ENCODE measurements at regions not wholly inside any gene's neighbourhood (a gene's known extent, or its start where the extent isn't known, plus 50 kb on each side); places are given as distances from the start of the nearest gene placed in this dataset.

DNA sequence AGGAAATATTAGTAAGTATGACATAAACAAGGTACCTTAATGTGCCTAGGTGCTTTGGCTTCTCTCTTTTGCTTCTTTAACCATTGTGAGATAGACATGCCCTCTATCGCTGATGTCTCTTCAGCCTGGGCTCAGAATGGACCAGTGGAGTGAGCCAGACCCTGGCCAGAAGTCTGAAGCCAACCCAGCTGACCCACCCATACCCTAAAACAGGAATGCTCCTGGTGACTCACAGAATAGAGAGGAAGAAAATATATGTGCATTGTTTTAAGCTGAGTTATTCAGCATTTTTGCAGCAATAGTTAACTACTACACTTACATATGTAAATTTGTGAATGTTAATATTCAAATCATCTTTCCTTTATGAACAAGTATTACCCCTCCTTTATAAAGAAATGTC is 167.5 kb upstream of the PCDH10 start:
- Histone ChIP-seq H3K4me1 (no peaks in the 10 kb centered on the region), H3K27me3 (no peaks in the 10 kb centered on the region), H3K27ac (no peak overlapping the region), H3K9me3 (no peaks in the 10 kb centered on the region), H3K36me3 (no peaks in the 10 kb centered on the region), H3K4me3 (no peak overlapping the region), H3K9ac (ENCODE audit: low read depth in 2 of 2, low read length in 2 of 2) (no peak overlapping the region)
- DNase-seq: no peak
- intact Hi-C loops (cut with DNase I): no loop called here
- TF ChIP-seq, protein P1, sequence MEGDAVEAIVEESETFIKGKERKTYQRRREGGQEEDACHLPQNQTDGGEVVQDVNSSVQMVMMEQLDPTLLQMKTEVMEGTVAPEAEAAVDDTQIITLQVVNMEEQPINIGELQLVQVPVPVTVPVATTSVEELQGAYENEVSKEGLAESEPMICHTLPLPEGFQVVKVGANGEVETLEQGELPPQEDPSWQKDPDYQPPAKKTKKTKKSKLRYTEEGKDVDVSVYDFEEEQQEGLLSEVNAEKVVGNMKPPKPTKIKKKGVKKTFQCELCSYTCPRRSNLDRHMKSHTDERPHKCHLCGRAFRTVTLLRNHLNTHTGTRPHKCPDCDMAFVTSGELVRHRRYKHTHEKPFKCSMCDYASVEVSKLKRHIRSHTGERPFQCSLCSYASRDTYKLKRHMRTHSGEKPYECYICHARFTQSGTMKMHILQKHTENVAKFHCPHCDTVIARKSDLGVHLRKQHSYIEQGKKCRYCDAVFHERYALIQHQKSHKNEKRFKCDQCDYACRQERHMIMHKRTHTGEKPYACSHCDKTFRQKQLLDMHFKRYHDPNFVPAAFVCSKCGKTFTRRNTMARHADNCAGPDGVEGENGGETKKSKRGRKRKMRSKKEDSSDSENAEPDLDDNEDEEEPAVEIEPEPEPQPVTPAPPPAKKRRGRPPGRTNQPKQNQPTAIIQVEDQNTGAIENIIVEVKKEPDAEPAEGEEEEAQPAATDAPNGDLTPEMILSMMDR (IDR thresholded peaks at IDR 0.05): no peak

DNA sequence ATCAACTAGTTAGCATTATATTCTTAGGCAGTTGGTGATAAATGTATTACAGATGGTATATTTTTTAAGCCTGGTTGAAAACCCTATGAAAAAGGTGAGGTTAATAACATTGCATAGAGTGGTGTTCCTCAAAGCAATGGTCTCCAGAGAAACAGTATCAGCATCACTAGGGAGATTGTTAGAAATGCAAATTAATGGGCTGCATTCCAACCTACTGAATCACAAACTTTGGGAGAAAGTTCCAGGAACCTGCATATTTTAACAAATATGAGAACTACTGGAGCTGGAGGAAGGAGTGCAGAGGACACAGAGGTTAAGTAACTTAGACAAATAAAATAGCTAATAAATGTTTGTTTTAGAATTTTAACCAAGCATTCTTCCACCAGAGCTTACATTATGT is 166.9 kb upstream of the PCDH10 start:
- H3K4me3 ChIP-seq: no peak overlapping the region
- no peaks in the 10 kb centered on the region for H3K9me3 ChIP-seq
- H3K27ac ChIP-seq: no peak overlapping the region
- no peaks in the 10 kb centered on the region for H3K4me1 ChIP-seq
- no peak overlapping the region for H3K9ac ChIP-seq (ENCODE audit: low read depth in 2 of 2, low read length in 2 of 2)
- no peak for DNase-seq
- intact Hi-C loops (cut with DNase I): no loop called here
- no peaks in the 10 kb centered on the region for H3K36me3 ChIP-seq
- H3K27me3 ChIP-seq: no peaks in the 10 kb centered on the region
- TF ChIP-seq, protein P1 (IDR thresholded peaks at IDR 0.05): no peak

DNA sequence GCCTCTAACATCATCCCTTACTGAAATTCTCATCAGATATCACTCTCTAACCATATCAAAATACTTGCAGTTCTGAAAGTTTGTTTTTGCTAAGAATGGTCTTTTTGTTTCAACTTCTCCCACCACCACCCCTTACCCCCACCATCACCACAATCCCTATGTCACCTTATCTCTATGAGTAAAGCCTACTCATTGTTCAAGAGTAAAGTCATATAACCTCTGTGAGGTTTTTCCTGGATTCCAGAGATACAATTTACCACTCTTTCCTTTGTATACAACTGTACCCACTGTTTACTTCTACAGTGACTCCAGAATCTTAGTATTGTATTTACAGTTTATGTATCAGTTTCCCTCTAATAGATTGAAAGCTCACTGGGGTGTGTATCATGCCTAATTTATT is 158.0 kb upstream of the PCDH10 start:
- intact Hi-C loops (cut with DNase I): no loop called here
- H3K36me3 ChIP-seq: no peaks in the 10 kb centered on the region
- H3K9me3 ChIP-seq: no peaks in the 10 kb centered on the region
- no peak overlapping the region for H3K4me3 ChIP-seq
- H3K27me3 ChIP-seq: no peaks in the 10 kb centered on the region
- no peaks in the 10 kb centered on the region for H3K4me1 ChIP-seq
- TF ChIP-seq, protein P1 (IDR thresholded peaks at IDR 0.05): no peak
- H3K9ac ChIP-seq (ENCODE audit: low read depth in 2 of 2, low read length in 2 of 2): no peak overlapping the region
- no peak overlapping the region for H3K27ac ChIP-seq
- DNase-seq: no peak

DNA sequence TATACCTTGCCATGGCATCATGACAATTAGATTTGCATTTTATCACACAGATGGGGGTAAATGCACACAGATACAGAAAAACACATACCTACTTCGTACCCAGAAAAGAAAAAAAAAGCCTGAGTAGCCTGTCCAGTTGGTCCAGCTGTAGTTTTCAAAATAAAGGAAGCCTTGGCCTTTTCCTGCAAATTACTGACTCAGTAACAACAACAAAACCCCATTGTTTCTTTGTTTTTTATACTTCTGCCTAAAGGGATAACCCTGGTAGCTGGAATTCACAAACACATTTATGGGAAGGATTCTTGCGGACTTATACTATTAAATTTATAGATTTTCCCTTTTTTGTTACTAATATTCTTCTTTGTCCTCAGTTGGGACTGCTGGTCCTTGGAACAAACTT is 156.4 kb upstream of the PCDH10 start:
- Histone ChIP-seq H3K27ac (no peak overlapping the region), H3K27me3 (no peaks in the 10 kb centered on the region), H3K36me3 (no peaks in the 10 kb centered on the region), H3K9me3 (no peaks in the 10 kb centered on the region), H3K9ac (ENCODE audit: low read depth in 2 of 2, low read length in 2 of 2) (no peak overlapping the region), H3K4me1 (no peaks in the 10 kb centered on the region), H3K4me3 (no peak overlapping the region)
- DNase-seq: no peak
- TF ChIP-seq, protein P1 (IDR thresholded peaks at IDR 0.05): no peak
- intact Hi-C loops (cut with DNase I): no loop called here

DNA sequence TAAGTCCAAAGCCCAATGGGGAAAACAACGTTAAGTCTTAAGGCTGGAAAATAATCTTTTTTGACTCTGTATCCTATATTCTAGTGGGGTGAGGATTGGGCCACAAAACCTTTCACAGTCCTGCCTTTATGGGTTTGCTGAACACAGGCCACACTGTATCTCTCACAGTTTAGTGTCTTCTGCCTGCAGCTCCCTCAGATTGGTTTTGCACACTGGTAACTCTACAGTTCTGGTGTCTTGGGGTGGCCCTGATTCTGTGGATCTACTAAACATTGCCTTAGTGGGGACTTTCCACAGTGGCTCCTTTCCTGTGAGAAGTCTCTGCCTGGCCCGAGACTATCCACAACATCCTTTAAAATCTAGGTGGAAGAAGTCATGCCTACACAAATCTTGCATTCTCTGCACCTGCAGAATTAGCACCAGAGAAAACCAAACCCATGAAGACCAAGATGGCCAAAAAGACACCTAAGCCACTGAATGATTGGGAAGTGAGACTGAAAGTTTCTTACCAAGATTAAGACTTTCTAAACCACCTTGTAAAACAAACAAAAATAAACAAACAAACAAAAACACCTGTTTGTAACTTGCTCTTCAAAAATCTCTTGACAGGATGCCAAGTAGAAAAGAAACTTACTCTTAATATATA is 150.4 kb upstream of the PCDH10 start:
- Histone ChIP-seq H3K9me3 (no peaks in the 10 kb centered on the region), H3K9ac (ENCODE audit: low read depth in 2 of 2, low read length in 2 of 2) (no peak overlapping the region), H3K4me3 (no peak overlapping the region), H3K36me3 (no peaks in the 10 kb centered on the region), H3K27ac (no peak overlapping the region), H3K4me1 (no peaks in the 10 kb centered on the region), H3K27me3 (no peaks in the 10 kb centered on the region)
- DNase-seq: no peak
- TF ChIP-seq, protein P1 (IDR thresholded peaks at IDR 0.05): no peak
- intact Hi-C loops (cut with DNase I): no loop called here
